OCI-LY1 (cell line): ENCODE measurements at regions not wholly inside any gene's neighbourhood (a gene's known extent, or its start where the extent isn't known, plus 50 kb on each side); places are given as distances from the start of the nearest gene placed in this dataset.

Experiments used
- H2AFZ ChIP-seq: fragments of 200-600 bp; sonication (generic), shearing (Covaris generic); 2 replicates; pipeline ENCODE4 v1.6.0; 2014; ENCODE audit warnings: antibody characterized with exemption, mild to moderate bottlenecking, low read length
- H3F3A ChIP-seq: fragments of 200-600 bp; sonication (generic), shearing (Covaris generic); 2 replicates; pipeline ENCODE4 v1.6.0; 2014; ENCODE audit warnings: mild to moderate bottlenecking, antibody characterized with exemption, low read length, moderate library complexity; ENCODE audit not compliant: insufficient read depth
- H3K27ac ChIP-seq: fragments of 200-600 bp; sonication (generic); 2 replicates; pipeline ENCODE4 v1.5.1; 2014; ENCODE audit warnings: low read length, mixed run types, mild to moderate bottlenecking, low read depth; ENCODE audit not compliant: poor library complexity, severe bottlenecking
- H3K27me3 ChIP-seq: fragments of 200-600 bp; sonication (generic); 2 replicates; pipeline ENCODE4 v1.6.0; 2014; ENCODE audit warnings: antibody characterized with exemption, mild to moderate bottlenecking, low read length, moderate library complexity; ENCODE audit not compliant: insufficient read depth
- H3K36me3 ChIP-seq: fragments of 200-600 bp; sonication (generic); 2 replicates; pipeline ENCODE4 v1.6.1; 2014; ENCODE audit warnings: mild to moderate bottlenecking, antibody characterized with exemption, low read length, moderate library complexity, mixed read lengths; ENCODE audit not compliant: insufficient read depth
- H3K4me1 ChIP-seq: fragments of 200-600 bp; sonication (generic); 2 replicates; pipeline ENCODE4 v1.5.1; 2014; ENCODE audit warnings: mild to moderate bottlenecking, low read length, moderate library complexity; ENCODE audit not compliant: insufficient read depth, severe bottlenecking
- H3K4me2 ChIP-seq: fragments of 200-600 bp; sonication (generic), shearing (Covaris generic); 2 replicates; pipeline ENCODE4 v1.6.1; 2014; ENCODE audit warnings: low read length
- H3K4me3 ChIP-seq: fragments of 200-600 bp; sonication (generic); 2 replicates; pipeline ENCODE4 v1.5.1; 2014; ENCODE audit warnings: low read length, low read depth, mild to moderate bottlenecking, mixed read lengths; ENCODE audit not compliant: poor library complexity, severe bottlenecking
- H3K79me2 ChIP-seq: fragments of 200-600 bp; shearing (Covaris generic); 2 replicates; pipeline ENCODE4 v1.6.1; 2016; ENCODE audit warnings: mixed run types, low read length, mixed read lengths; ENCODE audit not compliant: insufficient read depth
- H3K9ac ChIP-seq: fragments of 200-600 bp; sonication (generic), shearing (Covaris generic); 2 replicates; pipeline ENCODE4 v1.6.1; 2014; ENCODE audit warnings: mild to moderate bottlenecking, low read length, mixed read lengths
- H3K9me2 ChIP-seq: fragments of 200-600 bp; sonication (generic), shearing (Covaris generic); 2 replicates; pipeline ENCODE4 v1.6.1; 2014; ENCODE audit warnings: low read depth, mild to moderate bottlenecking, low read length, mixed read lengths
- H3K9me3 ChIP-seq: fragments of 200-600 bp; shearing (Covaris generic); 2 replicates; pipeline ENCODE4 v1.6.1; 2014; ENCODE audit warnings: low read length, mixed read lengths
- H4K20me1 ChIP-seq: fragments of 200-600 bp; sonication (generic), shearing (Covaris generic); 2 replicates; pipeline ENCODE4 v1.6.0; 2016; ENCODE audit warnings: mild to moderate bottlenecking, low read length; ENCODE audit not compliant: insufficient read depth
- CTCF ChIP-seq: fragments of 200-600 bp; sonication (generic), shearing (Covaris generic); IDR thresholded peaks from 2 replicates; pipeline ENCODE4 v1.5.1; 2017; ENCODE audit warnings: mild to moderate bottlenecking, antibody characterized with exemption, low read length, moderate library complexity, mixed read lengths
- EZH2 ChIP-seq: fragments of 200-600 bp; sonication (generic), shearing (Covaris generic); IDR thresholded peaks from 2 replicates; pipeline ENCODE4 v1.8.0; 2017; ENCODE audit warnings: borderline replicate concordance, mixed run types, mild to moderate bottlenecking, antibody characterized with exemption, low read length, moderate library complexity, mixed read lengths

- Histone ChIP-seq H3K4me1 (no peaks in the 10 kb centered on the region), H3K36me3 (no peaks in the 10 kb centered on the region), H3K4me3 (no peak overlapping the region), H3K9me3 (no peaks in the 10 kb centered on the region), H3K79me2 (no peaks in the 10 kb centered on the region), H3K9ac (no peak overlapping the region), H4K20me1 (no peaks in the 10 kb centered on the region), H3F3A (no peaks in the 10 kb centered on the region), H2AFZ (no peak overlapping the region), H3K27me3 (no peaks in the 10 kb centered on the region), H3K9me2 (no peaks in the 10 kb centered on the region), H3K4me2 (no peak overlapping the region), H3K27ac (no peak overlapping the region)
- no peak for TF ChIP-seq EZH2
These were observed 486.1 kb upstream of the FOXG1 start for GRCh38 chr14:28280530-28280929.

GRCh38 chr14:28280997-28281598 lies 485.5 kb upstream of the FOXG1 start:
- Histone ChIP-seq H3K79me2 (no peaks in the 10 kb centered on the region), H3K4me1 (no peaks in the 10 kb centered on the region), H3K27ac (no peak overlapping the region), H4K20me1 (no peaks in the 10 kb centered on the region), H3K27me3 (no peaks in the 10 kb centered on the region), H3K9ac (no peak overlapping the region), H3F3A (no peaks in the 10 kb centered on the region), H3K4me3 (no peak overlapping the region), H3K4me2 (no peak overlapping the region), H3K36me3 (no peaks in the 10 kb centered on the region), H2AFZ (no peak overlapping the region), H3K9me3 (no peaks in the 10 kb centered on the region), H3K9me2 (no peaks in the 10 kb centered on the region)
- TF ChIP-seq EZH2 (no peak), CTCF (no peak)

GRCh38 chr14:28284546-28285300 lies 481.9 kb upstream of the FOXG1 start:
- Histone ChIP-seq H4K20me1 (no peaks in the 10 kb centered on the region), H3K9ac (no peak overlapping the region), H3K4me3 (no peak overlapping the region), H3K9me2 (no peaks in the 10 kb centered on the region), H3K4me1 (no peaks in the 10 kb centered on the region), H3K27me3 (no peaks in the 10 kb centered on the region), H3K79me2 (no peaks in the 10 kb centered on the region), H2AFZ (no peak overlapping the region), H3K27ac (no peak overlapping the region), H3F3A (no peaks in the 10 kb centered on the region), H3K36me3 (no peaks in the 10 kb centered on the region), H3K9me3 (no peaks in the 10 kb centered on the region), H3K4me2 (no peak overlapping the region)
- no peak for TF ChIP-seq CTCF
- no peak for TF ChIP-seq EZH2
